H1 (cell line): ENCODE measurements at regions not wholly inside any gene's neighbourhood (a gene's known extent, or its start where the extent isn't known, plus 50 kb on each side); places are given as distances from the start of the nearest gene placed in this dataset.

Experiments
- CTCF ChIA-PET: fragments of 300-600 bp; sonication (Branson Sonifier 250); formaldehyde crosslinking; loops from one replicate; lab custom pipeline; 2021; ENCODE audit not compliant: partially characterized antibody; lab: Charles Lee
- POLR2A ChIA-PET: fragments of 300-600 bp; sonication (Branson Sonifier 250); formaldehyde crosslinking; loops from one replicate; lab custom pipeline; 2021; ENCODE audit warnings: inconsistent platforms; ENCODE audit not compliant: partially characterized antibody; lab: Charles Lee
- DNase-seq, 2 experiments: peaks; one replicate each; pipeline versions ENCODE4 v3.0.0 to v3.0.0-alpha.2; 2010 to 2022; ENCODE audit warnings: low spot score in 2 of 2, low read depth in 1 of 2, mixed read lengths in 1 of 2
- FAIRE-seq: peaks from 2 replicates; lab custom pipeline; 2011; peaks lifted over from hg19 to GRCh38; lab: Jason Lieb, UNC
- H2AFZ ChIP-seq: 2 replicates; pipeline ENCODE4 v1.8.1; 2012; ENCODE audit warnings: low read length, inconsistent platforms
- H2AK5ac ChIP-seq: 2 replicates; pipeline ENCODE4 v1.6.1; 2013; ENCODE audit warnings: low read depth, low read length
- H2BK120ac ChIP-seq: replicated peaks from 2 replicates; pipeline ENCODE3; 2013; ENCODE audit warnings: low read depth, low read length, inconsistent platforms
- H2BK12ac ChIP-seq: 2 replicates; pipeline ENCODE4 v1.6.1; 2013; ENCODE audit warnings: low read depth, low read length
- H2BK15ac ChIP-seq: 2 replicates; pipeline ENCODE4 v1.6.1; 2013; ENCODE audit warnings: low read length
- H2BK20ac ChIP-seq: 2 replicates; pipeline ENCODE4 v1.6.1; 2013; ENCODE audit warnings: low read length
- H2BK5ac ChIP-seq: 2 replicates; pipeline ENCODE4 v1.6.1; 2013; ENCODE audit warnings: low read depth, low read length
- H3K14ac ChIP-seq: 2 replicates; pipeline ENCODE4 v1.6.1; 2013; ENCODE audit warnings: inconsistent platforms; ENCODE audit not compliant: insufficient read length
- H3K18ac ChIP-seq: 2 replicates; pipeline ENCODE4 v1.6.1; 2013; ENCODE audit warnings: low read length; ENCODE audit errors: extremely low read depth
- H3K23ac ChIP-seq: 2 replicates; pipeline ENCODE4 v1.6.1; 2013; ENCODE audit warnings: inconsistent platforms; ENCODE audit not compliant: insufficient read length
- H3K23me2 ChIP-seq: 2 replicates; pipeline ENCODE4 v1.6.1; 2013; ENCODE audit warnings: low read depth, low read length
- H3K27ac ChIP-seq: 2 replicates; pipeline ENCODE4 v1.6.1; 2011; ENCODE audit warnings: low read depth, low read length, inconsistent platforms
- H3K27me3 ChIP-seq, 4 experiments: replicated peaks in 1 of 4; 1 replicate in 1 of 4; 2 replicates in 3 of 4; pipeline versions ENCODE4 v1.6.1 to v1.8.1; 2011 to 2013; ENCODE audit warnings: low read length in 3 of 4, mild to moderate bottlenecking in 3 of 4, inconsistent platforms in 2 of 4, mixed read lengths in 2 of 4, moderate library complexity in 1 of 4; ENCODE audit not compliant: control insufficient read depth in 3 of 4, insufficient read depth in 3 of 4; ENCODE audit errors: extremely low read depth in 1 of 4
- H3K36me3 ChIP-seq, 4 experiments: 2 replicates each; pipeline versions ENCODE4 v1.6.1 to v1.8.1; 2011 to 2013; ENCODE audit warnings: mild to moderate bottlenecking in 4 of 4, low read length in 3 of 4, moderate library complexity in 2 of 4, control low read depth in 1 of 4, inconsistent platforms in 1 of 4; ENCODE audit not compliant: insufficient read depth in 4 of 4, control insufficient read depth in 2 of 4
- H3K4ac ChIP-seq: replicated peaks from 2 replicates; pipeline ENCODE3; 2013; ENCODE audit warnings: low read length, low read depth, mixed read lengths, inconsistent platforms; ENCODE audit not compliant: insufficient read length
- H3K4me1 ChIP-seq, 4 experiments: replicated peaks in 1 of 4; 1 replicate in 1 of 4; 2 replicates in 3 of 4; pipeline versions ENCODE4 v1.6.1 to v1.8.1; 2011 to 2013; ENCODE audit warnings: low read length in 3 of 4, inconsistent platforms in 2 of 4, mixed read lengths in 1 of 4; ENCODE audit not compliant: insufficient read depth in 4 of 4, control insufficient read depth in 3 of 4
- H3K4me2 ChIP-seq, 2 experiments: 2 replicates each; pipeline versions ENCODE4 v1.6.1 to v1.8.1; 2011 to 2013; ENCODE audit warnings: low read depth in 2 of 2, low read length in 2 of 2, control low read depth in 1 of 2, inconsistent platforms in 1 of 2, mild to moderate bottlenecking in 1 of 2; ENCODE audit not compliant: insufficient read depth in 1 of 2
- H3K4me3 ChIP-seq, 4 experiments: fragments of 200-600, 300-600 bp in 1 of 4; sonication (generic), shearing (Covaris generic), sonication (Bioruptor Twin) in 1 of 4; 2 replicates each; pipeline versions ENCODE4 v1.5.1 to v1.8.1; 2011 to 2016; ENCODE audit warnings: low read length in 4 of 4, low read depth in 3 of 4, control low read depth in 2 of 4, inconsistent platforms in 2 of 4, mild to moderate bottlenecking in 2 of 4, mixed read lengths in 1 of 4, moderate library complexity in 1 of 4; ENCODE audit not compliant: insufficient read depth in 2 of 4; ENCODE audit errors: extremely low read depth in 1 of 4
- H3K56ac ChIP-seq: replicated peaks from 2 replicates; pipeline ENCODE3; 2013; ENCODE audit warnings: low read depth, mild to moderate bottlenecking, mixed read lengths, low read length, inconsistent platforms; ENCODE audit not compliant: insufficient read length
- H3K79me1 ChIP-seq: 2 replicates; pipeline ENCODE4 v1.6.1; 2013; ENCODE audit warnings: low read depth, low read length, control low read depth
- H3K79me2 ChIP-seq, 2 experiments: 2 replicates each; pipeline versions ENCODE4 v1.6.1 to v1.8.1; 2012 to 2013; ENCODE audit warnings: low read length in 2 of 2, mild to moderate bottlenecking in 2 of 2, inconsistent platforms in 1 of 2; ENCODE audit not compliant: insufficient read depth in 2 of 2, control insufficient read depth in 1 of 2
- H3K9ac ChIP-seq, 4 experiments: replicated peaks in 1 of 4; 1 replicate in 1 of 4; 2 replicates in 3 of 4; pipeline versions ENCODE4 v1.6.1 to v1.8.1; 2011 to 2013; ENCODE audit warnings: low read depth in 3 of 4, low read length in 3 of 4, control low read depth in 2 of 4, mild to moderate bottlenecking in 2 of 4, moderate library complexity in 2 of 4, inconsistent platforms in 1 of 4; ENCODE audit errors: extremely low read depth in 1 of 4
- H3K9me3 ChIP-seq, 2 experiments: 2 replicates each; pipeline versions ENCODE4 v1.6.1 to v1.8.1; 2012 to 2013; ENCODE audit warnings: mild to moderate bottlenecking in 2 of 2, moderate library complexity in 2 of 2, control low read depth in 1 of 2, inconsistent platforms in 1 of 2, low read depth in 1 of 2, low read length in 1 of 2, mixed read lengths in 1 of 2; ENCODE audit not compliant: insufficient read depth in 2 of 2
- H4K20me1 ChIP-seq, 2 experiments: replicated peaks in 1 of 2; 2 replicates each; pipeline versions ENCODE3 to v1.8.1; 2011 to 2013; ENCODE audit warnings: inconsistent platforms in 2 of 2, low read length in 2 of 2, mild to moderate bottlenecking in 1 of 2; ENCODE audit not compliant: insufficient read depth in 2 of 2, control insufficient read depth in 1 of 2
- H4K5ac ChIP-seq: 2 replicates; pipeline ENCODE4 v1.6.1; 2013; ENCODE audit warnings: low read length, low read depth, mixed read lengths, inconsistent platforms; ENCODE audit not compliant: insufficient read length
- H4K8ac ChIP-seq: 2 replicates; pipeline ENCODE4 v1.8.0; 2013; ENCODE audit warnings: mild to moderate bottlenecking, moderate library complexity, low read length, inconsistent platforms; ENCODE audit not compliant: insufficient read depth; ENCODE audit errors: extremely low read depth
- H4K91ac ChIP-seq: replicated peaks from 2 replicates; pipeline ENCODE3; 2013; ENCODE audit warnings: low read length, mixed read lengths, inconsistent platforms; ENCODE audit not compliant: insufficient read length
- EP300 ChIP-seq, 2 experiments: IDR thresholded peaks; 1 replicate in 1 of 2; 2 replicates in 1 of 2; pipeline ENCODE4 v1.6.1; 2011 to 2012; ENCODE audit warnings: low read depth in 2 of 2, low read length in 2 of 2, mild to moderate bottlenecking in 2 of 2, borderline replicate concordance in 1 of 2, inconsistent platforms in 1 of 2, moderate library complexity in 1 of 2
- WGBS, 2 experiments: shearing (Covaris generic) in 1 of 2; methylation state at CpG; one replicate each; pipeline versions ENCODE4 v1.1.6 to v1.1.7; 2013 to 2015; ENCODE audit warnings: low lambda C conversion rate in 2 of 2, mixed read lengths in 2 of 2, inconsistent platforms in 1 of 2, low coverage in 1 of 2, missing lambda C conversion rate in 1 of 2; ENCODE audit not compliant: insufficient replicate concordance in 2 of 2, insufficient coverage in 1 of 2, insufficient read length in 1 of 2; ENCODE audit errors: extremely low coverage in 1 of 2, missing lambda C conversion rate in 1 of 2; 5-methylcytosine and 5-hydroxymethylcytosine counted together

- no peak overlapping the region for H4K91ac ChIP-seq
- H3K4ac ChIP-seq, result no peak overlapping the region
- no peak overlapping the region for H2BK20ac ChIP-seq
- no peak overlapping the region for H3K4me2 ChIP-seq
- no peak overlapping the region for H2AK5ac ChIP-seq
- H3K23ac ChIP-seq, result no peak overlapping the region
- CTCF ChIA-PET, result interaction anchor here (0.9 to 2.1 kb wide), 4 partner anchors 25 to 54 kb away, joined by 3 to 8 read pairs (median 5); no protein-coding TSS in a partner anchor
- no peak overlapping the region for H3K56ac ChIP-seq
- H3K23me2 ChIP-seq, result no peaks in the 10 kb centered on the region
- no peak overlapping the region for H2BK120ac ChIP-seq
- H3K9me3 ChIP-seq, result no peaks in the 10 kb centered on the region
- H2BK12ac ChIP-seq, result no peak overlapping the region
- WGBS, 2 experiments, result 82% methylated on average over 2 of the region's 2 CpGs; no CpG with 5 or more reads in 1 of the 2 experiments
- no peak overlapping the region for H2BK5ac ChIP-seq
- no peak overlapping the region for H2AFZ ChIP-seq
- no peak overlapping the region for H4K8ac ChIP-seq
- no peaks in the 10 kb centered on the region for H3K79me1 ChIP-seq
- H3K14ac ChIP-seq, result no peak overlapping the region
- H3K36me3 ChIP-seq, result no peaks in the 10 kb centered on the region
- no peaks in the 10 kb centered on the region for H3K27me3 ChIP-seq
- H3K4me1 ChIP-seq, result no peaks in the 10 kb centered on the region
- no peaks in the 10 kb centered on the region for H3K79me2 ChIP-seq
- POLR2A ChIA-PET, result no interaction called here
- H3K9ac ChIP-seq, result no peak overlapping the region
- no peak overlapping the region for H3K27ac ChIP-seq
- no peak overlapping the region for H2BK15ac ChIP-seq
- H3K4me3 ChIP-seq, result no peak overlapping the region
- FAIRE-seq (no peak), DNase-seq (no peak)
- H4K5ac ChIP-seq, result no peak overlapping the region
- H4K20me1 ChIP-seq, result no peaks in the 10 kb centered on the region
- no peak overlapping the region for H3K18ac ChIP-seq
- TF ChIP-seq EP300 (IDR thresholded peaks at IDR 0.05; ENCODE audit: borderline replicate concordance in 1 of 2, low read depth in 2 of 2, low read length in 2 of 2), result no peak
These were observed 65.7 kb upstream of the DARS1 start for GRCh38 chr2:136051001-136051724.
